ENCODE measurements at regions not wholly inside any gene's neighbourhood (a gene's known extent, or its start where the extent isn't known, plus 50 kb on each side); places are given as distances from the start of the nearest gene placed in this dataset.
A peak's percentile ranks its signal among the peaks of the same experiment; 100 is the strongest.

GRCh38 chr12:4037747-4038312, 164.6 kb upstream of the PARP11 start:
- Histone ChIP-seq H3K27me3 (ENCODE audit: insufficient read depth, low read depth) (no peaks in the 10 kb centered on the region), H3K9ac (no peak overlapping the region), H3K79me2 (ENCODE audit: insufficient read depth, low read depth) (no peaks in the 10 kb centered on the region), H3K4me1 (ENCODE audit: low read depth, poor library complexity, severe bottlenecking) (no peaks in the 10 kb centered on the region), H3K4me2 (no peak overlapping the region), H3K36me3 (ENCODE audit: insufficient read depth) (no peaks in the 10 kb centered on the region), H3K4me3 (IDR thresholded peaks at IDR 0.05; ENCODE audit: insufficient read depth, low read depth, low read length) (no peak overlapping the region), H2AFZ (ENCODE audit: low read depth) (no peak overlapping the region), H3K27ac (no peak overlapping the region), H4K20me1 (ENCODE audit: insufficient read depth) (no peaks in the 10 kb centered on the region)
- TF ChIP-seq CTCF (conservative IDR thresholded peaks at IDR 0.05; ENCODE audit: low read depth, low read length): peak; percentile 31; the same call in 1 of the 2 replicates

- Histone ChIP-seq H3K36me3 (ENCODE audit: insufficient read depth) (no peaks in the 10 kb centered on the region), H2AFZ (ENCODE audit: low read depth) (no peak overlapping the region), H4K20me1 (ENCODE audit: insufficient read depth) (no peaks in the 10 kb centered on the region), H3K4me3 (IDR thresholded peaks at IDR 0.05; ENCODE audit: insufficient read depth, low read depth, low read length) (no peak overlapping the region), H3K27ac (no peak overlapping the region), H3K4me1 (ENCODE audit: low read depth, poor library complexity, severe bottlenecking) (no peaks in the 10 kb centered on the region), H3K4me2 (no peak overlapping the region), H3K27me3 (ENCODE audit: insufficient read depth, low read depth) (no peaks in the 10 kb centered on the region), H3K79me2 (ENCODE audit: insufficient read depth, low read depth) (no peaks in the 10 kb centered on the region), H3K9ac (no peak overlapping the region)
- TF ChIP-seq CTCF (conservative IDR thresholded peaks at IDR 0.05; ENCODE audit: low read depth, low read length): no peak
Measured at GRCh38 chr12:4036671-4037271, 163.6 kb upstream of the PARP11 start.

- no peak overlapping the region for H3K4me2 ChIP-seq
- H3K79me2 ChIP-seq (ENCODE audit: insufficient read depth, low read depth): no peaks in the 10 kb centered on the region
- TF ChIP-seq CTCF (conservative IDR thresholded peaks at IDR 0.05; ENCODE audit: low read depth, low read length): no peak
- no peaks in the 10 kb centered on the region for H3K4me1 ChIP-seq (ENCODE audit: low read depth, poor library complexity, severe bottlenecking)
- no peak overlapping the region for H3K9ac ChIP-seq
- H4K20me1 ChIP-seq (ENCODE audit: insufficient read depth): no peaks in the 10 kb centered on the region
- no peak overlapping the region for H3K27ac ChIP-seq
- H3K36me3 ChIP-seq (ENCODE audit: insufficient read depth): no peaks in the 10 kb centered on the region
- no peaks in the 10 kb centered on the region for H3K27me3 ChIP-seq (ENCODE audit: insufficient read depth, low read depth)
- H3K4me3 ChIP-seq (IDR thresholded peaks at IDR 0.05; ENCODE audit: insufficient read depth, low read depth, low read length): no peak overlapping the region
- H2AFZ ChIP-seq (ENCODE audit: low read depth): no peak overlapping the region
Measured at GRCh38 chr12:4034921-4035320, 161.7 kb upstream of the PARP11 start.

GRCh38 chr12:4032924-4033615, 159.9 kb upstream of the PARP11 start:
- Histone ChIP-seq H3K36me3 (ENCODE audit: insufficient read depth) (no peaks in the 10 kb centered on the region), H3K27ac (no peak overlapping the region), H2AFZ (ENCODE audit: low read depth) (no peak overlapping the region), H3K27me3 (ENCODE audit: insufficient read depth, low read depth) (no peaks in the 10 kb centered on the region), H3K4me3 (IDR thresholded peaks at IDR 0.05; ENCODE audit: insufficient read depth, low read depth, low read length) (no peak overlapping the region), H3K4me1 (ENCODE audit: low read depth, poor library complexity, severe bottlenecking) (no peaks in the 10 kb centered on the region), H3K4me2 (no peak overlapping the region), H4K20me1 (ENCODE audit: insufficient read depth) (no peaks in the 10 kb centered on the region), H3K79me2 (ENCODE audit: insufficient read depth, low read depth) (no peaks in the 10 kb centered on the region), H3K9ac (no peak overlapping the region)
- TF ChIP-seq CTCF (conservative IDR thresholded peaks at IDR 0.05; ENCODE audit: low read depth, low read length): no peak

Measured in KMS-11 (cell line).